A549 (cell line): ENCODE measurements at regions not wholly inside any gene's neighbourhood (a gene's known extent, or its start where the extent isn't known, plus 50 kb on each side); places are given as distances from the start of the nearest gene placed in this dataset.

Source experiments
- ATAC-seq, 2 experiments: fragments of 200-7000 bp in 1 of 2; fragments of >200 bp in 1 of 2; cut with Nextera tagmentation in 1 of 2; cut with Tn5 transposase in 1 of 2; 3 replicates each; pipeline versions ENCODE4 v1.8.0 to v1.9.1; 2018 to 2020; ENCODE audit warnings: mild to moderate bottlenecking in 1 of 2, moderate library complexity in 1 of 2
- CTCF ChIA-PET: fragments of 300-600 bp; sonication (Branson Sonifier 250); formaldehyde crosslinking; extraction: SDS; loops from one replicate; lab custom pipeline; 2021; ENCODE audit warnings: antibody characterized with exemption, inconsistent platforms; lab: Yijun Ruan, JAX
- POLR2A ChIA-PET: fragments of 350-600 bp; formaldehyde crosslinking; extraction: SDS; loops from one replicate; lab custom pipeline; 2021; ENCODE audit warnings: antibody characterized with exemption, inconsistent platforms; lab: Yijun Ruan, JAX
- DNase-seq, 2 experiments: peaks; one replicate each; pipeline versions ENCODE4 v3.0.0 to v3.0.0-alpha.2; 2011 to 2016; ENCODE audit warnings: low read depth in 1 of 2, low spot score in 1 of 2
- FAIRE-seq: peaks from 2 replicates; lab custom pipeline; 2011; peaks lifted over from hg19 to GRCh38; lab: Jason Lieb, UNC
- H3K27ac ChIP-seq, 2 experiments: fragments of >200 bp; sonication (Bioruptor Twin); formaldehyde crosslinking; 3 replicates each; pipeline ENCODE4 v1.5.1; 2016 to 2017
- H3K4me1 ChIP-seq: fragments of >200 bp; sonication (Bioruptor Twin); formaldehyde crosslinking; 3 replicates; pipeline ENCODE4 v1.6.1; 2016
- H3K4me2 ChIP-seq: fragments of >200 bp; sonication (Bioruptor Twin); formaldehyde crosslinking; 3 replicates; pipeline ENCODE4 v1.6.1; 2016
- H3K4me3 ChIP-seq: fragments of >200 bp; sonication (Bioruptor Twin); formaldehyde crosslinking; 3 replicates; pipeline ENCODE4 v1.5.1; 2016
- H3K9me3 ChIP-seq: fragments of >200 bp; sonication (Bioruptor Twin); formaldehyde crosslinking; 3 replicates; pipeline ENCODE4 v1.6.1; 2016
- CBX2 ChIP-seq: fragments of 200-600 bp; sonication (generic); IDR thresholded peaks from 2 replicates; pipeline ENCODE4 v1.6.1; 2016; ENCODE audit warnings: low read depth, mild to moderate bottlenecking, borderline replicate concordance
- CHD2 ChIP-seq: fragments of 150-350 bp; IDR thresholded peaks from 2 replicates; pipeline ENCODE4 v1.6.1; 2014; ENCODE audit warnings: low read length; ENCODE audit not compliant: partially characterized antibody
- CHD4 ChIP-seq: fragments of 200-600 bp; sonication (generic); IDR thresholded peaks from 2 replicates; pipeline ENCODE4 v1.6.1; 2016; ENCODE audit warnings: antibody characterized with exemption, mild to moderate bottlenecking, borderline replicate concordance
- EHF ChIP-seq: fragments of 250-450 bp; sonication (Bioruptor Pico); IDR thresholded peaks from 2 replicates; pipeline ENCODE4 v1.5.0; 2020; ENCODE audit warnings: mild to moderate bottlenecking
- FOSB ChIP-seq: fragments of 250-450 bp; sonication (Bioruptor Pico); IDR thresholded peaks from 2 replicates; pipeline ENCODE4 v1.5.0; 2020; ENCODE audit warnings: mild to moderate bottlenecking, moderate library complexity
- FOXS1 ChIP-seq: fragments of 250-450 bp; sonication (Bioruptor Pico); IDR thresholded peaks from 2 replicates; pipeline ENCODE4 v1.5.0; 2020; ENCODE audit warnings: mild to moderate bottlenecking, moderate library complexity
- GATA3 ChIP-seq: IDR thresholded peaks from 2 replicates; pipeline ENCODE4 v1.6.1; 2012; ENCODE audit warnings: borderline replicate concordance
- HOXB5 ChIP-seq: fragments of 250-450 bp; sonication (Bioruptor Pico); IDR thresholded peaks from 2 replicates; pipeline ENCODE4 v1.5.0; 2020; ENCODE audit warnings: mild to moderate bottlenecking, moderate library complexity
- JUNB ChIP-seq: fragments of >200 bp; sonication (Bioruptor Twin); formaldehyde crosslinking; IDR thresholded peaks from 2 replicates; pipeline ENCODE4 v1.6.1; 2016
- KDM5A ChIP-seq: fragments of 200-600 bp; sonication (generic); IDR thresholded peaks from 2 replicates; pipeline ENCODE4 v1.6.1; 2016; ENCODE audit warnings: antibody characterized with exemption, mild to moderate bottlenecking
- MAFK ChIP-seq: fragments of 450-650 bp; IDR thresholded peaks from 2 replicates; pipeline ENCODE4 v1.6.1; 2014; ENCODE audit not compliant: partially characterized antibody
- MYC ChIP-seq: IDR thresholded peaks from 2 replicates; pipeline ENCODE4 v1.6.1; 2012; ENCODE audit warnings: mild to moderate bottlenecking, inconsistent platforms, low read length, improper control_type of control experiment, borderline replicate concordance
- NPAS2 ChIP-seq: fragments of 250-450 bp; sonication (Bioruptor Pico); IDR thresholded peaks from 2 replicates; pipeline ENCODE4 v1.8.0; 2022; ENCODE audit warnings: mild to moderate bottlenecking, moderate library complexity, borderline replicate concordance
- PHF8 ChIP-seq: fragments of 200-600 bp; sonication (generic); IDR thresholded peaks from 2 replicates; pipeline ENCODE4 v1.6.1; 2016; ENCODE audit warnings: low read depth, mild to moderate bottlenecking, antibody characterized with exemption, moderate library complexity, borderline replicate concordance
- POLR2AphosphoS2 ChIP-seq: conservative IDR thresholded peaks from 2 replicates; pipeline ENCODE4 v1.6.1; 2012; ENCODE audit warnings: low read length, improper control_type of control experiment, inconsistent platforms
- WGBS: methylation state at CpG from one replicate; pipeline ENCODE4 v1.1.6; 2017; ENCODE audit errors: missing lambda C conversion rate; 5-methylcytosine and 5-hydroxymethylcytosine counted together
- TF ChIP-seq, protein P1 (sequence below): fragments of 450-650 bp; IDR thresholded peaks from 2 replicates; pipeline ENCODE4 v1.6.1; 2014; ENCODE audit warnings: antibody characterized with exemption
- TF ChIP-seq, protein P2 (sequence below): fragments of 250-450 bp; sonication (Bioruptor Pico); IDR thresholded peaks from 2 replicates; pipeline ENCODE4 v1.5.0; 2020; ENCODE audit warnings: low read depth, mild to moderate bottlenecking, moderate library complexity
- TF ChIP-seq, protein P3 (sequence below): IDR thresholded peaks from 2 replicates; pipeline ENCODE4 v1.6.1; 2012; ENCODE audit warnings: low read depth, borderline replicate concordance

DNA sequence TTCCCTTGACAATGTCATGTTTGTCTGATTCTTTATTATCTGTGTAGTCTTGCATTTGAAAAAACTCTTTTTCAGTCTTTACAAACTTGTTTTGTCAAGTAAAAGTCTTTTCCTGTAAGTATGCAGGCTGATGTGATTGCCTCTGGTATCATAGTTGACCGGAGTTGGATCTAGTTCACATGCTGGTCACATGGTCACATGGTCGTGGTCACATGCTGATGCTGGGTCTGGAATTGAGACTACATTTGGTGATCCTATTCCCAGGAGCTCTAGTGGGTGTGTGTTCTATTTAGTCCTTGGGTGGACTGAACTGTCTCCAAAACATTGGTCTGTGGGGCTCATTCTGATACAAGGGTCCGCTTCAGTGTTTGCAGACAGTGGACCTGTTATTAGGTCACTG is 1798.8 kb upstream of the PRR20A start:
- FAIRE-seq, result no peak
- ChIA-PET POLR2A (no interaction called here), CTCF (no interaction called here)
- WGBS, result 5% methylated on average over 2 of the region's 3 CpGs
- DNase-seq, result no peak
- Histone ChIP-seq H3K4me1 (no peaks in the 10 kb centered on the region), H3K27ac (no peak overlapping the region), H3K4me3 (no peak overlapping the region), H3K4me2 (no peak overlapping the region), H3K9me3 (no peaks in the 10 kb centered on the region)
- no peak for TF ChIP-seq NPAS2
- no peak for ATAC-seq

DNA sequence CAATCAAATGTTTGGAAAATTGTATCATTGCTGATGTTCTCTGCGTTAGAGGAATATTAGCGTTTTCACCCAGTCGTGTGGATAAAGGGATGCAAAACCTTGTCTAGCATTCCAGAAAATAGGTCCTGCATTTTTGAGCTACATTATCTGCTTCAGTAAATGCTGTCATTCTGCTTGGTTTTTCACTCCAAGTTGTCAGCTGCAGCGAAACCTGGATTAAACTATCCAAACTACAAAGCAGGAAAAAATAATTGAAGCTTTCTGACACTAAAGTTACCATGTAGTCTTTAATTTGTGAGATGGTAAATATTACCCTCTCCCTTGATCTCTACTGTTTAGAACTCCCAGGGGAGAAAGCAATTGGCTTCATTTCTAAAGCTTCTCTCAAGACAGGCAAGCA is 1795.5 kb upstream of the PRR20A start:
- DNase-seq, result no peak
- FAIRE-seq, result no peak
- Histone ChIP-seq H3K4me2 (no peak overlapping the region), H3K4me1 (no peaks in the 10 kb centered on the region), H3K9me3 (no peaks in the 10 kb centered on the region), H3K27ac (no peak overlapping the region), H3K4me3 (no peak overlapping the region)
- 28% methylated on average over 4 of the region's 4 CpGs for WGBS
- ChIA-PET POLR2A (no interaction called here), CTCF (no interaction called here)
- ATAC-seq, result no peak
- TF ChIP-seq GATA3 (no peak), EHF (CRISPR knock-in tag) (no peak), FOSB (CRISPR knock-in tag) (no peak), MYC (no peak), CBX2 (no peak)
- TF ChIP-seq, protein P1, sequence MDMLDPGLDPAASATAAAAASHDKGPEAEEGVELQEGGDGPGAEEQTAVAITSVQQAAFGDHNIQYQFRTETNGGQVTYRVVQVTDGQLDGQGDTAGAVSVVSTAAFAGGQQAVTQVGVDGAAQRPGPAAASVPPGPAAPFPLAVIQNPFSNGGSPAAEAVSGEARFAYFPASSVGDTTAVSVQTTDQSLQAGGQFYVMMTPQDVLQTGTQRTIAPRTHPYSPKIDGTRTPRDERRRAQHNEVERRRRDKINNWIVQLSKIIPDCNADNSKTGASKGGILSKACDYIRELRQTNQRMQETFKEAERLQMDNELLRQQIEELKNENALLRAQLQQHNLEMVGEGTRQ, result no peak

DNA sequence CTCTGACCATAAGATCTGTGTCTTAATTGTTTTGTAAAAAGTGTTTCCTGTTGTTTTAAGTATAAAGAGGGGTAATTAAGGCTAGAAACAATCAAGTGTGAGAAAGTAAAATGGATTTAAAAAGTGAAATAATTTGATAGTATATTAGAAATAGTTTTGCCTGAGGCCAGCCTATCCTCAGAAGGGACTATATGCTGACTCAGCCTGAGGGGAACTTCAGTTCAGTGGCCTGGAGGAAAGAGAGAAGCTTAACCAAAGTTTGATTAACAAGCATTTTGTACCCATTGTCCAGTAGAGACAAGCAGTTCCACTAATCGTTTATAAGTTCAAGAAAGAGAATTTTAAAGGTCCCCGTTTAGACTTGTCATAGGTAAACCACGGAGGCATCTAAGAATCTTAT is 1793.2 kb upstream of the PRR20A start:
- Histone ChIP-seq H3K9me3 (no peaks in the 10 kb centered on the region), H3K27ac (no peak overlapping the region), H3K4me2 (no peak overlapping the region), H3K4me3 (no peak overlapping the region), H3K4me1 (no peaks in the 10 kb centered on the region)
- no peak for FAIRE-seq
- 0% methylated on average over 3 of the region's 3 CpGs for WGBS
- ChIA-PET CTCF (interaction anchor here (0.7 kb wide), 1 partner anchor 1777 kb away, joined by 3 read pairs; no protein-coding TSS in a partner anchor), POLR2A (no interaction called here)
- TF ChIP-seq MAFK (peak; percentile 10), JUNB (no peak)
- ATAC-seq, result no peak
- DNase-seq, result no peak

DNA sequence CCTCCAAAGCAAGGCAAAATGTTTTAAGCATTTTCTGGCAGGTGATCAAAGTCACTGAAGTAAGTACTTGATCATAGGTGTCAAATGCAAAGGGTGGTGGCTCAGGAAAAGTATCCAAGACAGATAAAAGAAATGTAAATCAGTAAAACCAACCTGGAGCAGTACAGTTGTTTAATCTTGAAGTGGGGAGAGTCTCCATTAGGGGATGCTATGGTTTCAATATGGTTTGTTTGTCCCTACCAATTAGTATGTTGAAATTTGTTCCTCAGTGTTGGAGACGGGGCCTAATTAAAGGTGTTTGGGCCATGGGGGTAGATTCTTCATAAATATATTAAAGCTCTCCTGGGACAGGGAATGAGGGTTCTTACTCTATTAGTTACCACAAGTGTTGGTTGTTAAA is 1781.7 kb upstream of the PRR20A start:
- ChIA-PET CTCF (no interaction called here), POLR2A (no interaction called here)
- Histone ChIP-seq H3K4me3 (no peak overlapping the region), H3K4me2 (no peak overlapping the region), H3K4me1 (no peaks in the 10 kb centered on the region), H3K9me3 (no peaks in the 10 kb centered on the region), H3K27ac (no peak overlapping the region)
- no peak for FAIRE-seq
- DNase-seq, result no peak
- TF ChIP-seq FOXS1 (CRISPR knock-in tag) (no peak), GATA3 (no peak), MAFK (no peak), HOXB5 (CRISPR knock-in tag) (no peak), CHD2 (no peak), KDM5A (no peak)
- TF ChIP-seq, protein P1, result no peak
- TF ChIP-seq, protein P2, sequence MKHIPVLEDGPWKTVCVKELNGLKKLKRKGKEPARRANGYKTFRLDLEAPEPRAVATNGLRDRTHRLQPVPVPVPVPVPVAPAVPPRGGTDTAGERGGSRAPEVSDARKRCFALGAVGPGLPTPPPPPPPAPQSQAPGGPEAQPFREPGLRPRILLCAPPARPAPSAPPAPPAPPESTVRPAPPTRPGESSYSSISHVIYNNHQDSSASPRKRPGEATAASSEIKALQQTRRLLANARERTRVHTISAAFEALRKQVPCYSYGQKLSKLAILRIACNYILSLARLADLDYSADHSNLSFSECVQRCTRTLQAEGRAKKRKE (CRISPR knock-in tag), result no peak
- TF ChIP-seq, protein P3, sequence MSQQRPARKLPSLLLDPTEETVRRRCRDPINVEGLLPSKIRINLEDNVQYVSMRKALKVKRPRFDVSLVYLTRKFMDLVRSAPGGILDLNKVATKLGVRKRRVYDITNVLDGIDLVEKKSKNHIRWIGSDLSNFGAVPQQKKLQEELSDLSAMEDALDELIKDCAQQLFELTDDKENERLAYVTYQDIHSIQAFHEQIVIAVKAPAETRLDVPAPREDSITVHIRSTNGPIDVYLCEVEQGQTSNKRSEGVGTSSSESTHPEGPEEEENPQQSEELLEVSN, result no peak
- WGBS, result 0% methylated on average over 1 of the region's 1 CpG
- ATAC-seq, result no peak

DNA sequence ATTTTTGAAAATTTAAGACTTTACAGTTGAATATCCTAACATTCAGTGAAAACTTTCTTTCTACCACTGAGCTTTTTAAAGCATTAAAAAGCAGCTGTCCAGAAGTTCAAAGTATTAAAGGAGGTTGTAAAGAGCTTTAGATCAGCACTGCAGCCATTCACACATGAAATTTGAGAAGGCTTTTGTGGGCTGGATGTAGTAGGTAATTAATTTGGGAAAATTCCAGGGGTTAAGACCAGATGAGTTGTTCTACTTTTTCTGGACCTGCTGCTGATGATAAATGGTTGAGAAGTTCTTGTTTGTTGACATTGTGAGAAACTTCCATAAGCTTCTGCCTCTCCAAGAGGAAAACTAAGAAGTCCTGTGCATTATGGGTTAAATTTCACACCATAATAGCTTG is 1779.6 kb upstream of the PRR20A start:
- CTCF ChIA-PET, result no interaction called here
- Histone ChIP-seq H3K4me1 (no peaks in the 10 kb centered on the region), H3K4me2 (no peak overlapping the region), H3K4me3 (no peak overlapping the region), H3K27ac (no peak overlapping the region), H3K9me3 (no peaks in the 10 kb centered on the region)
- TF ChIP-seq, protein P3, result no peak
- TF ChIP-seq PHF8 (no peak), POLR2AphosphoS2 (no peak), HOXB5 (CRISPR knock-in tag) (no peak), CHD4 (no peak)
- DNase-seq (no peak), ATAC-seq (no peak), FAIRE-seq (no peak)
- POLR2A ChIA-PET, result no interaction called here
